Activated T-cell treated with anti-CD3 and anti-CD28 coated beads for 4 hours (primary cell): ENCODE measurements at regions not wholly inside any gene's neighbourhood (a gene's known extent, or its start where the extent isn't known, plus 50 kb on each side); places are given as distances from the start of the nearest gene placed in this dataset.

Source experiments
- DNase-seq: peaks from one replicate; pipeline ENCODE4 v3.0.0-alpha.2; 2020

GRCh38 chr10:6918305-6918704 lies 338.2 kb upstream of the PRKCQ start:
- DNase-seq, result peak; percentile 73

- no peak for DNase-seq
Observed at GRCh38 chr10:6917125-6917524, 337.0 kb upstream of the PRKCQ start.

- DNase-seq, result no peak
Observed at GRCh38 chr10:6916601-6917000, 336.5 kb upstream of the PRKCQ start.

- DNase-seq, result no peak
Observed at GRCh38 chr10:6915307-6915706, 335.2 kb upstream of the PRKCQ start.

- DNase-seq, result no peak
Observed at GRCh38 chr10:6912929-6913328, 332.9 kb upstream of the PRKCQ start.

- no peak for DNase-seq
Observed at GRCh38 chr10:6912424-6912823, 332.3 kb upstream of the PRKCQ start.

- no peak for DNase-seq
Observed at GRCh38 chr10:6912021-6912420, 331.9 kb upstream of the PRKCQ start.

GRCh38 chr10:6909905-6910560 lies 330.0 kb upstream of the PRKCQ start:
- no peak for DNase-seq

- no peak for DNase-seq
Observed at GRCh38 chr10:6907877-6908530, 327.9 kb upstream of the PRKCQ start.

GRCh38 chr10:6894405-6894804 lies 314.3 kb upstream of the PRKCQ start:
- no peak for DNase-seq

- DNase-seq, result no peak
Observed at GRCh38 chr10:6892864-6893263, 312.8 kb upstream of the PRKCQ start.

GRCh38 chr10:6891924-6892323 lies 311.8 kb upstream of the PRKCQ start:
- no peak for DNase-seq

GRCh38 chr10:6889718-6890117 lies 309.6 kb upstream of the PRKCQ start:
- no peak for DNase-seq

GRCh38 chr10:6888434-6888833 lies 308.4 kb upstream of the PRKCQ start:
- no peak for DNase-seq

- no peak for DNase-seq
Observed at GRCh38 chr10:6885284-6885683, 305.2 kb upstream of the PRKCQ start.

- DNase-seq, result no peak
Observed at GRCh38 chr10:6881987-6882386, 301.9 kb upstream of the PRKCQ start.

GRCh38 chr10:6877722-6878392 lies 297.8 kb upstream of the PRKCQ start:
- DNase-seq, result no peak

GRCh38 chr10:6877336-6877721 lies 297.3 kb upstream of the PRKCQ start:
- DNase-seq, result no peak

GRCh38 chr10:6875269-6875865 lies 295.3 kb upstream of the PRKCQ start:
- DNase-seq, result no peak

GRCh38 chr10:6871128-6871527 lies 291.1 kb upstream of the PRKCQ start:
- no peak for DNase-seq

GRCh38 chr10:6868036-6868725 lies 288.1 kb upstream of the PRKCQ start:
- DNase-seq, result no peak

- no peak for DNase-seq
Observed at GRCh38 chr10:6866757-6867156, 286.7 kb upstream of the PRKCQ start.

- no peak for DNase-seq
Observed at GRCh38 chr10:6864142-6864541, 284.1 kb upstream of the PRKCQ start.
